ENCODE measurements at regions not wholly inside any gene's neighbourhood (a gene's known extent, or its start where the extent isn't known, plus 50 kb on each side); places are given as distances from the start of the nearest gene placed in this dataset.
"Not testable (repeated sequence)": the region's sequence is repeated elsewhere in the genome, so short reads cannot be mapped to it uniquely, and the experiment has no call there.

DNA sequence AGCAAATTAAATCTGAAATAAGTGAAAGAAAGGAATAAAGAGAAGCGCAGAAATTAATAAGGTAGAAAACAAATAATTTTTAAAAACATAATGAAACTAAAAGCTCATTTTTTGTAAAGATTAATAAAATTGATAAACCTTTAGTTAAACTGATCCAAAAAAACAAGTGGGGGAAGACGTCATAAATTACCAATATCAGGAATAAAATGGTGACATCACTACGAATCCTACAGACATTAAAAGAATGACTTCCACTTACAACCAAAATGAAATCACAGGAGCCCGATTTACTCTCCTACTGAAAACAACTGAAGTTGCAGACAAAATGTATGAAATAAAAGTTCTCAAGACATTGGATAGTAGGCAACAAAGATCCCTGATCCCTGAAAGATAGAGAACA lies 68.1 kb upstream of the IFFO2 start:
- DNase-seq, result no peak

DNA sequence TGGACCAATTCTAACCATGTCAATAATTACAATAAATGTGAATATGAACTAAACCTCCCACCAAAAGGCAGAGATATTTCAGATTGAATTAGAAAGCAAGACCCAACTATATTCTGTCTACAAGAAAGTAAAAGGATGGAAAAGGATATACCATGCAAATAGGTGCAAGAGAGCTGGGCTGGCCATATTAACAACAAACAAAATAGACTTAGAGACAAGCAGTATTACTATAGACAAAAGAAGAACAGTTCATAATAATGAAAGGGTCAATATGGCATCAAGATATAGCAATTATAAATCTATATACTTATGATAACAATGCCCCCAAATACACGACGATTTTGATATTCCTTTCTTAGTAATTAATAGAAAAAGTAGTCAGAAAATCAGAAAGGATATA lies 67.3 kb upstream of the IFFO2 start:
- no peak for DNase-seq

DNA sequence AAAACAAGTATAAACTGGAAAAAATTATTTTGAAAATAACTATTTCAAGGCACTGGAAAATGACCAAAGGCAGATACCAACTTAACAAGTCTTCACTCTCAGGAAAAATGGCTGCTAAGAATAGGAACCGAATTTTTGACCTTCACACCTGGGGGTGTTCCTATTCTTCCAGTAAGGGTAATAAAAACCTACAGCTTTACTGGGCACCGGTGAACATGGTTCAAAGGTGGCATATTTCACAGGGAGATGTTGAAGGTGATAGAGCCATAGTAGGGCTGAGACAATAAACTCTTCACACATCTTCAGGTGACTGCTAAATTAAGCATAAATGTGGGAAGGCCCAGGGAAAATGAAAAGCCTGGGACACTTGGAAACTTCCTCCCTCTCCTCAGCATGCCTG lies 65.4 kb upstream of the IFFO2 start:
- DNase-seq, result no peak

DNA sequence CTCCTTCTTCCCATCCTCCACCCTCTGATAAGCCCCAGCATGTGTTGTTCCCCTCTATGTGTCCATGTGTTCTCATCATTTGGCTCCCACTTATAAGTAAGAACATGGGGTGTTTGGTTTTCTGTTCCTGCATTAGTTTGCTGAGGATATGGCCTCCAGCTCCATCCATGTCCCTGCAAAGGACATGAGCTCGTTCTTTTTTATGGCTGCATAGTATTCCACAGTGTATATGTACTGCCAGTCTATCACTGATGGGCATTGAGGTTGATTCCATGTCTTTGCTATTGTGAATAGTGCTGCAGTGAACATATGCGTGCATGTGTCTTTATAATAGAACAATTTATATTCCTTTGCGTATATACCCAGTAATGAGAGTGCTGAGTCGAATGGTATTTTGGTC lies 62.8 kb upstream of the IFFO2 start:
- DNase-seq, result not testable (repeated sequence)

DNA sequence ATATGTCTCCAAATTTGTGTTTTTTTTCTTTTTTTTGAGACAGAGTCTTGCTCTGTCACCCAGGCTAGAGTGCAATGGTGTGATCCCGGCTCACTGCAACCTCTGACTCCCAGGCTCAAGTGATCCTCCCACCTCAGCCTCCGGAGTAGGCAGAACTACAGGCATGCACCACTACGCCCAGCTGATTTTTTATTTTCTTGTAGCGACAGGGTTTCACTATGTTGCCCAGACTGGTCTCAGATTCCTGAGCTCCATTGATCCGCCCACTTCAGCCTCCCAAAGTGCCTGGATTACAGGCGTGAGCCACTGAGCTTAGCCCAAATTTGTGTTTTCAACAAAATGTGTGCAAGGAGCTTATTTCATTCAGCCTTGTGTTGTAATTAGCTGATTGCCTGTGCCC lies 59.0 kb upstream of the IFFO2 start:
- no peak for DNase-seq

DNA sequence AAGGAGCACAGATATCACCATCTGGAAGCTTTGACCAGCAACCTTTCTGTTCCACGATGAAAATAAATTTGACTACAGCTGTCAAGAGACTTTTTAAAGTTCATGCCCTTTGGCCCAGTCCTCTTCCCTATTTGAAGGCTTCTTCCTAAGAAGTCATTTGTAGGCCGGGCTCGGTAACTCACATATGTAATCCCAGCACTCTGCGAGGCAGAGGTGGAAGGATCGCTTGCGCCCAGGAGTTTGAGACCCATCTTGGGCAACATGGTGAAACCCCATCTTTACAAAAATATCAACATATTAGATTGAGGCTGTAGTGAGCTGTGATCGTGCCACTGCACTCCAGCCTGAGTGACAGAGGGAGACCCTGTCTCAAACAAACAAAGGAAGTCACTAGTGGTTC lies 58.3 kb upstream of the IFFO2 start:
- DNase-seq, result no peak

DNA sequence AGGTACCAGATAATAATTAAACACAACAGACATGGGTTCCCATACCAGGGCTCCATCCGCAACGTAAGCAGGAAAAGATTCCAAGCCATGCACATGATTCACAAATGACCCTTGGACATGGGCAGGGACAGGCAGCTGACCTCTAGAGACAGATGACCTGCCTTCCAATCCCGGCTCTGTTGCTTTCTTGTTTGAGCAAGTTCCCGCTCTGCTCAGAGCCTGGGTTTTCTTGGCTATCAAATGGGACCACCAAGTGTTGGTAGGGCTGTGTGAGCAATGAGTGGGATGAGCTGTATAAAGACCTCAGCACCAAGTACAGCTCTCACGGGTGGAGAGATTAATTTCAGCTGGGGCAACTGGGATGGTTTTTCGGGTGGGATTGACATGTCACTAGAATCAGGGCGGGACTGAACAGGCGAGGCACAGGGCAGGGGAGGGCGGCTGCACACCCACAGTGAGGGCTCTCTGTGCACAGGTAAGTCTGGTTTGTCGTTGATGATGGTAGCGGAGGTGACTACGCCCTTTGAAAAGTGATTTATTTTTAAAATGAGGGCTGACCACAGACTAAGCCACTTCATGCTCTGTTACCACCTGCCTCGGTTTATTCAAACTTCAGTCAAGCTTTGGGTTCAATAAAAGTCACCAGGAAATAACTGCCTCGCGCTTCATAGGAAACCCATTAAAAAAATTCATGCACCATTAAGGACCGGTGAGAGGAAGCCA lies 57.5 kb upstream of the IFFO2 start:
- no peak for DNase-seq

DNA sequence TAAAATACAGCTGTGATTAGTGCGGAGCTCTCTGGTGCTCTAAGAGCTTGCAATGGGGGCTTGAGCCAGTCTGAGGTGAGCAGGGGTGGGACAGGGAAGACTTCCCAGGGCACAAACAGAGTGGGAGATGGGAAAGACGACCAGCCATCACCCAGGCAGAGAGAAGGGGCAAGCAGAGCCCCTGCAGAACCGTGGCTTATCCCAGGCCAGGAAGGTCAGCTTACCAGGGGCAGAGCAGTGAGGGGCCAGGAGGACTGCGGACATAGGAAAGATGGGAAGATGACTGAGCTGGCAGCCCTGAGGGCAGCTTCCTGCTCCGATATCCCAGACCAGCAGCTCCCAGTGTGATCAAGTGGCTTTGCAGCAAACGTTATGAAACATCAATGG lies 55.4 kb upstream of the IFFO2 start:
- no peak for DNase-seq

DNA sequence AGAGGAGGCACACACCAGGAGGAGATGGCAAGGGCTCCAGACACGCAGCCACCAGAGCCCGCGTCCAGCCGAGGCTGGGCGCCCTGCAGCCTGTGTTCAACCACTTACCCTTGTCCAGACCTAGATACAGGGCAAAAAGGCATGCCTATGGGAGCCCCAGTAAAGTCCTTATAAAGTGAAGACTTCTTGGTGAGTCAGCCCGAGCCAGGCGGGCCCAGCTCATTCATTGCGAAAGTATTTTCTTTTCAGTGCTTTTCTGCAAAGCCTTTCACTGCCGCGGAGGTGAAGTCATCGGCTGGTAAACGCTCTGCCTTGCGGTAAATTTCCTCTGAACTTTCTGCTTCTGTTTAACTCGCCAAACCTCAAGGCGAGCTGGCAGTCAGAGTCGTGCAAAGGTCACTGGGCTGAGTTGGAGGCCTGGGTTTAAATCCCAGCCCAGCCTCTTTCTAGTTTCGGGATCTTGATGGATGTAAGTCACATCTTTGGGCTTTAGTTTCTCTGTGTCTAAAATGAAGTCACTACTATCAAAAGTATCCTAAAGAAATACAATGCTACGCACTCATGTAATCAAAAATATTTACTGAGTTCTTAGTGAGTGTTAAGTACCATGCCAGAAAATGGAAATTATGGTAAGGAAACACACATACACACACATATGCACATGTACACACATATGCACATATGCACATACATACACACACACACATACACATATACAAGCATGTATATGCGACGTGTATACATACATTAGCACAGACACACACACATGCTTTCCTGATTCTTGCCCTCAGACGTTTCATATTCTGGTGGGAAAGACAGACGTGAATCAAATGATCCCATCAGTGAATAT lies 54.7 kb upstream of the IFFO2 start:
- peak; percentile 92 for DNase-seq

DNA sequence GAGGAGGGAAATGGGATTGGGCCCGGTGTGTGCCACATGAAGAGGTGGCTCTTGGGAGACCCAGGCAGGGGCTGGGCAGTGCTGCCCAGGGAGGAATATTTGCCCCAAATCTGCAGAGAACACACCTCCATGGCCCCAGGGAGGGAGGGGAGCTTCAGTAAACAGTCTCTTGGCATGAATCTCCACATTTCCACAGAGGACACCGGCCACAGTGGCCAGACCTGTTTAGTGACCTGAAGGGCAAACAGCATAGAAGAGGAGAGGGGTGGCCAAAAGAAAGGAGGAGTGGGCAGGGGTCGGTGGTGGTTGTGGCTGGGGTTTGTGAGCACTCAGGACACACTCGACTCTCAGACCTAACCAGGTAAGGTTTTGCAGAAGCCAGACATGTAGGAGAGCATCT lies 54.0 kb upstream of the IFFO2 start:
- DNase-seq, result no peak

DNA sequence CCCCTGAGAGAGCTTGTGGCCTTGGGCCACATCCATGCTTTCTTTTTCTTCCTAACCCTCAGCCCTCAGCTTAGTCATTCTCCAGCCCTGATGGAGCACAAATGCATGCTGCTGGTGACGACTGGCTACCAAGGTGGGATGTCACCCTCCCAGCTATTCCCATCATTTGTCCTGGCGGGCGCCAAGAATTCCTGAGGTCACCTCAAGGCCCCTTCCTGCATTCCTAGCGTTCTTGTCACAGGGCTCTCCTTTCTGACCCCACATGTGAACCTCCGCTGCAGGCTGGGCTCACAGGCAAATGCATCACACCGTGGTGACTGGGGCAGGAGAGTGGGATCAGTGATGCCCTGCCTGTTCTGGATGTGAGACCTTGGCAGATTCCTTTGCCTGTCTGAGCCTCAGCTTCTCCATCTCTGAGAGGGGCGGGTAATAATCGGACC lies 53.4 kb upstream of the IFFO2 start:
- DNase-seq, result no peak

DNA sequence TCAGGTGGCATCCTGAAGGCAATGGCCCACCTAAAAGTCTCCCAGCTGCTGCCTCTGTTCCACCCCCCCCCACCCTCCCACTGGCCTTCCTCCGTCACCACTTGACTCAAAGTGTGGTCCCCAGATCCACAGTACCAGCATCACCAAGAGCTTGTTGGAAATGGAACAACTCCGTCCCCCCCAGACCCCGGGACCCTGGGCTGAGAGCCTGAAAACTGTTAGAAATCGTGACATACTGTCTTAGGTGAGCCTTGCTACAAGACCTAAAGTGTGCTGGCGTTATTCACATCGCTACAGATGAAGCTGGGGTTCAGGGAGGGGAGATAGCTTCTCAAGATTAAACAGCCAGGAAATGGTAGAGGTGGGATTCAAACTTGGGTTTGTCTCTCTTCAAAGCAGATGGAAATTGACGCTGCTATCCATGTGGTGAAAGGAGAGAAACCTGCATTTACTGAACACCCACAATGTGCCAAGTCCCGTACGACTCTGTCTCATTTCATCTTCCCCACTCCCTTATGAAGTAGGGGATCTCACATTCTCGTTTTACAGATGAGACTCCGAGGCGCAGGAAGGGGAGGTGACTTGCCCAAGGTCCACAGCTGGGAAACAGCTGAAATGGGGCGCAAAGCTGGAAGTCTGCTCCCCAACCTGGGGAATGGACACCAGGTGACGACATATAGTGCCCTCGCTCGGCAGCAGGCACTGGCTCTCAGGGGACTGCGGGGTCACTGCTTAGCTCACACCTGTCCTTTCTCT lies 52.8 kb upstream of the IFFO2 start:
- no peak for DNase-seq

DNA sequence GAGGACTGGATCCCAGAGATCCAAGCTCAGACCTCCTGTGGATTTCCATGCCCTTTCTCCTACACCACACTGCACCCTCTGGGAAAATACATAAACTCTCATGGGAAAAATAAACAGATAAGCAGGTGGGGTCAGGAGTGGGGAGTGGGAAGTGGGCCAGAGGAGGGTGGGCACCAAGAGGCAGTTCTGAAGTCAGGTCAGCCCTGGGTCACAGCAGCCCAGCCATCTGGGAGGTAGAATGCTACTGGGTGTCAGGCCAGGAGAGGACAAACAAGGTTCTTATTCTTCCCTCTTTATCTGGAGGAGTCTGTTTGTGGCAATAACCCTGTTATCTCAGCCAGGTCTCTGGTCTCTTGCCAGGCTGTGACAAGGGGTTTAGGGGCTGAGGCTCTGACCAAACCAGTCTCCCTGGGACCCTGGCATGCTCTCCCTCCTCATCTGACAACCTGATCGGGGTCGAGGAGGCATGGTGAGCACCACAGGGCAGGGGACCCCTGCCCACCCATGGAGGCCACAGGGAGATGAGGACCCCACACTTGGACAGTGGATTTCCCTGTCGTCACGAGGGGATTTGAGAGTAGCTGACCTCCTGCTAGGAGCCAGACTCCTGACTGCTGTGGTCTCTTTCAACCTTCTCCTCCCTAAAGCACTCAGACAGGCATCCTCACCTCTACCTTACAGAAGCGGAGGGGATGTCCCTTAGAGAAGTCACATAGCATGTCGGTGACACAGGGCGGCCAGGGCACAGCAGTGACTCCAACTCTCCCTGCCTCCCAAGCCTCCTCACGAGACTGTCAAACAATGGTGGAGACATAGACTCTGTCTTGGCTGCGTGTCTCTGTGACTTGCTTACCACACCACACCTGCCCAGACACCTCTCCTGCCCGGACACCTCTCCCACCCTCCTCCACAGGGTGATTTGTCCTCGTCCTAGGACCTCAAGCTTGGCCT lies 51.3 kb upstream of the IFFO2 start:
- DNase-seq, result no peak

DNA sequence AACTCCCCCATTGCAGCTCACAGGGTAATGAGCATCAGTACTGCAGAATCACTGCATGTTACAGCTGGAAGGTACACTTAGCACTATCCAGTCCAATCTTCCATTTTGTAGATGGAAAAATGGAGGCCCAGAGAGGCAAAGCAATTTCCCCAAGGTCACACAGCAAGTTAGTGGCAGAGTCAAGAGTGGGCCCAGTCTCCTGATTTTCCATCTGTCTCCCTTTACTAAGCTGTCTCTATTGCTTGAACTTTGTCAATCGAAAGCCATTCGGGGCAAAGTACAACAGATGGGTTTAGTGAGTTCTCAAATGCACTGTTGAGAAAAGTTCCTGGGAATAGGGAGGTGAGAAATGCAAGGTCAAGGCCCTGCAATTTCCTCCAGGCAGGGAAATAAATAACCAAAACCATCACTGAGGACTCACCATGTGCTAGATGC lies 50.4 kb upstream of the IFFO2 start:
- no peak for DNase-seq
